ENCODE measurements at regions not wholly inside any gene's neighbourhood (a gene's known extent, or its start where the extent isn't known, plus 50 kb on each side); places are given as distances from the start of the nearest gene placed in this dataset.

DNA sequence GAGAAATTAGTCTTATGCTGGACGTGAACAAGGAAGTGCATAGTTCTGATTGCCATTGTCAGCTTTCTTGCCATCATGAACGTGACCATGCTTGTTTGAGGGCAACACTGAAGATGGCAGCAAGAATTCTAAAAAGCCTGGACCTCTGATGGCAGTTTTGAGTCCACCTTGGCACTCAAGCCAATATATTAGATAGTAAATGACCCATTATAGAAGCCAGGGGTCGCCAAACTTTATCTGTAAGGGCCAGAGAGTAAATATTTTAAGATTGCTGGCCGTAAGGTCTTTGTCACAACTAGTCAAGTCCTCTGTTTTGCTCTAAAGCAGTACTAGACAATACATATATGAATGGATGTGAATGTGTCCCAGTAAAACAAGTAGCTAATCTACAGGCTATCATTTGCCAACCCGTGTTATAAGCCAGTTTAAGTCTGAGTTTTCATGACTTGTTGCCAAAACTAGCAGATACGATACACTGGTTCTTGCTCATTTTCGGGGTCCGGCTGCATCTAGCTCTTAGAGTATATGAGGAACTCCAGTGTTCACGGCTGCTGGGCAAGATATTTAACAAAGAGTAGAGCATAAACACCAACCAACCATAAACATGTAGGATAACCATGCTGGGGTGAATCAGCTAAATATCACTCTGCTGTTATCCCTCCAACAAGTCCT is 73.1 kb upstream of the PELI1 start:
- H3K27ac ChIP-seq, result peak overlapping the region; percentile 98
- no peaks in the 10 kb centered on the region for H3K36me3 ChIP-seq
- H3K4me1 ChIP-seq (ENCODE audit: control insufficient read depth in 1 of 2, insufficient read depth in 1 of 2, low read depth in 1 of 2, low read length in 1 of 2), result peaks cover 82 to 84% of the 10 kb centered on the region in 2 experiments
- H3K27me3 ChIP-seq, result no peaks in the 10 kb centered on the region
- TF ChIP-seq, protein P1, sequence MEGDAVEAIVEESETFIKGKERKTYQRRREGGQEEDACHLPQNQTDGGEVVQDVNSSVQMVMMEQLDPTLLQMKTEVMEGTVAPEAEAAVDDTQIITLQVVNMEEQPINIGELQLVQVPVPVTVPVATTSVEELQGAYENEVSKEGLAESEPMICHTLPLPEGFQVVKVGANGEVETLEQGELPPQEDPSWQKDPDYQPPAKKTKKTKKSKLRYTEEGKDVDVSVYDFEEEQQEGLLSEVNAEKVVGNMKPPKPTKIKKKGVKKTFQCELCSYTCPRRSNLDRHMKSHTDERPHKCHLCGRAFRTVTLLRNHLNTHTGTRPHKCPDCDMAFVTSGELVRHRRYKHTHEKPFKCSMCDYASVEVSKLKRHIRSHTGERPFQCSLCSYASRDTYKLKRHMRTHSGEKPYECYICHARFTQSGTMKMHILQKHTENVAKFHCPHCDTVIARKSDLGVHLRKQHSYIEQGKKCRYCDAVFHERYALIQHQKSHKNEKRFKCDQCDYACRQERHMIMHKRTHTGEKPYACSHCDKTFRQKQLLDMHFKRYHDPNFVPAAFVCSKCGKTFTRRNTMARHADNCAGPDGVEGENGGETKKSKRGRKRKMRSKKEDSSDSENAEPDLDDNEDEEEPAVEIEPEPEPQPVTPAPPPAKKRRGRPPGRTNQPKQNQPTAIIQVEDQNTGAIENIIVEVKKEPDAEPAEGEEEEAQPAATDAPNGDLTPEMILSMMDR (IDR thresholded peaks at IDR 0.05), result no peak
- no peak overlapping the region for H3K4me3 ChIP-seq (ENCODE audit: low read depth in 1 of 2, low read length in 1 of 2)
- no peaks in the 10 kb centered on the region for H3K9me3 ChIP-seq

DNA sequence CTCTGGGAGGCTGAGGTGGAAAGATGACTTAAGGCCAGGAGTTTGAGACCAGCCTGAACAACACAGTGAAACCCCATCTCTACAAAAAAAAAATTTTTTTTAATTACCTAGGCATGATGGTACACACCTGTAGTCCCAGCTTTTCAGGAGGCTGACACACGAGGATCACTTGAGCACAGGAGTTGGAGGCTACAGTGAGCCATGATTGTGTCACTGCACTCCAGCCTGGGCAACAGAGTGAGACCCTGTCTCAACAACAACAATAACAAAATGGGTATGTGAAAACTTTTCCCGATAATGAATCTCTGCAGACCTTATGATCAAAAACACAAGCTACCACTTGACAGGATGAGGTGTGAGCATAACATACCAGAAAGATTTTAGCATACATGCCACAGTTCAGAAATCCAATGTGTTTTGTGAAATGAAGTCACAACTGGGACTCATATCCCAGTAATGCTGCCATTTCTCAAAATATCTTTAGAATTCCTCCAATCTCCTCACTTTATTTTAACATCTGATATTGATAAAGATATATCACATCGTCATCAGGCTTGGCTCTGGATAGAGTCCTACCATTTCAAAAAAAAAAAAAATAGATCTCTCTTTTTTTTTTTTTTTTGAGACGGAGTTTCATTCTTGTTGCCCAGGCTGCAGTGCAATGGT is 74.0 kb upstream of the PELI1 start:
- Histone ChIP-seq H3K4me1 (ENCODE audit: control insufficient read depth in 1 of 2, insufficient read depth in 1 of 2, low read depth in 1 of 2, low read length in 1 of 2) (peaks cover 82 to 87% of the 10 kb centered on the region in 2 experiments), H3K27me3 (no peaks in the 10 kb centered on the region)
- TF ChIP-seq, protein P1 (IDR thresholded peaks at IDR 0.05), result no peak

DNA sequence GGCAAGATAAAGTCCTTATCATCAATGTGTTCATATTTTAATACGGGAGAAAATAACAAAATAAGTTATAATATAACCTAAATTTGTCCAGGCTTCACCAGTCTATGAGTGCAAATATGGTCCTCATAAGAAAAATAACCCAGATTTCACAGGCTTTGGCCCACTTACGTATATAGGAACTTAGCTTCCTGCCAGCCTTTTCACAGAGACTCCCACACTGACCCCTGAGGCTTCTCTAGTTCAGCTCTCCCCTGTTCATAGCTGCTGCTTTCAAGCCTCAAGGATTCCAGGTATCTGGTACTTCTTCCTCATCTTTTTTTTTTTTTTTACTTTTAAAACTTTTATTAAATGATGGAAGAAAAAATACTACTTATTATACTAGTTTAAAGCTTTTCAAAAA is 74.9 kb upstream of the PELI1 start:
- TF ChIP-seq, protein P1 (IDR thresholded peaks at IDR 0.05), result no peak
- no peaks in the 10 kb centered on the region for H3K9me3 ChIP-seq

More for the DNA sequence above, 74.0 kb upstream of the PELI1 start:
- H3K36me3 ChIP-seq, result no peaks in the 10 kb centered on the region
- peak overlapping the region; percentile 98 for H3K27ac ChIP-seq
- H3K9me3 ChIP-seq, result no peaks in the 10 kb centered on the region
- no peak overlapping the region for H3K4me3 ChIP-seq (ENCODE audit: low read depth in 1 of 2, low read length in 1 of 2)

DNA sequence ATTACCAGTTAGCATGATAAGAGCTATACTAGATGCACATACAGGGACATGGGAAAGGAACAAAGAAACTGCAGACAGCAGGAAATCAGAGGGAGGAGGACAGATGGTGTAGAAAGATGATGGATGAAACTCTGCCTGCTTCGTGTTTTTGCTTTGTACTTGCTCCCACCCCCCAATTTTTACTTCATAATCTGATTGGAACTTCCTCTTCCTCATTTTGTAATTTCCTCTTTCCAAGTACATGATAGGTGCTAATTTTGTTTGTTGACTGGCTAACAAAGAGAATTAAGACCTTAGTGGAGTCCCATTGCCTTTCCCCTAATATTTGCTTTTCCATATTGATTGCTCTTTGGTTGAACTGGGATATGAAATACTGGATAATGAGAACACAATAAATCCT is 76.0 kb upstream of the PELI1 start:
- TF ChIP-seq, protein P1 (IDR thresholded peaks at IDR 0.05), result no peak
- Histone ChIP-seq H3K27ac (peak overlapping the region; percentile 98), H3K4me1 (ENCODE audit: control insufficient read depth in 1 of 2, insufficient read depth in 1 of 2, low read depth in 1 of 2, low read length in 1 of 2) (peaks cover 78 to 87% of the 10 kb centered on the region in 2 experiments), H3K36me3 (no peaks in the 10 kb centered on the region), H3K9me3 (no peaks in the 10 kb centered on the region), H3K4me3 (ENCODE audit: low read depth in 1 of 2, low read length in 1 of 2) (peak overlapping the region; percentile 23 to 44), H3K27me3 (no peaks in the 10 kb centered on the region)

More for the DNA sequence above, 74.9 kb upstream of the PELI1 start:
- Histone ChIP-seq H3K4me1 (ENCODE audit: control insufficient read depth in 1 of 2, insufficient read depth in 1 of 2, low read depth in 1 of 2, low read length in 1 of 2) (peaks cover 82 to 87% of the 10 kb centered on the region in 2 experiments), H3K27ac (peak overlapping the region; percentile 98), H3K4me3 (ENCODE audit: low read depth in 1 of 2, low read length in 1 of 2) (peak overlapping the region in 1 of 2 experiments; percentile 23), H3K27me3 (no peaks in the 10 kb centered on the region), H3K36me3 (no peaks in the 10 kb centered on the region)

DNA sequence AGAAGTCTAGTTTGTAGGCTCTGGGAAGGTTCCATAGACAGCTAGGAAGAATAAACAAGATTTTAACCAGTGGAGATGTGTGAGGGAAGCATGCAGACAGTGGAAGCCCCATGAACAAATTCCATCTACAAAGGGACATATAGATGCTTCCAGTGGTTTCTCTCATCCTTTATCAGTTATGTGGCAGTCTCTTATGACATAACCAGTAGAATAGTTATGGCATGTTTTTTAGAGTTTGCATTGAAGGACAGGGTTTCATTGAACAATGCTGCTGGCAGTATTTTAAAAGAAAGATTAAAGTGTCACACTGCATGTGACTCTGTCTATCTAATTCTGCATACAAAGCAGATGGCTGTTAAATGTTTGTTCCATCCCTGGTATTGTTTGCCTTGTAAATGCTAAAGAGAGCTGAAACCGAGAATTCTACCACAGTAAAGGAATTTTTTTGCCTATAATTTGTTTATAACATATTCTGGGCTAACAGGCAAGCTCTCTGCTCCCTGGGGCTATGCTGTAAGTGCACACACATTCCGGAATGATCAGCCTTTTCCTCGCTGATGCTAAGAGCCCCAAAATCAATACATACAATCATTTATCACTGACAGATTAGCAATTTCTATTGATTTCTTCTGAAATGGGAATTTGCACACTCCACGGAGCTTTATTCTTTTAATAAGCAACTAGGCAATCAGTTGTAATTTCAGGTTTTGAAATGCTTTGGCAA is 76.8 kb upstream of the PELI1 start:
- Histone ChIP-seq H3K4me3 (ENCODE audit: low read depth in 1 of 2, low read length in 1 of 2) (peak overlapping the region; percentile 23 to 43), H3K27ac (peak overlapping the region; percentile 98), H3K9me3 (no peaks in the 10 kb centered on the region), H3K4me1 (ENCODE audit: control insufficient read depth in 1 of 2, insufficient read depth in 1 of 2, low read depth in 1 of 2, low read length in 1 of 2) (peaks cover 77 to 86% of the 10 kb centered on the region in 2 experiments), H3K36me3 (no peaks in the 10 kb centered on the region), H3K27me3 (no peaks in the 10 kb centered on the region)
- TF ChIP-seq, protein P1 (IDR thresholded peaks at IDR 0.05), result no peak
